ENCODE measurements at regions not wholly inside any gene's neighbourhood (a gene's known extent, or its start where the extent isn't known, plus 50 kb on each side); places are given as distances from the start of the nearest gene placed in this dataset.

- H3K79me2 ChIP-seq (ENCODE audit: low read length) = no peaks in the 10 kb centered on the region
- H3K4me1 ChIP-seq (ENCODE audit: low read length) = no peaks in the 10 kb centered on the region
- no peaks in the 10 kb centered on the region for H4K20me1 ChIP-seq (ENCODE audit: insufficient read depth, low read length)
- no peaks in the 10 kb centered on the region for H3K9me3 ChIP-seq (replicated peaks; ENCODE audit: insufficient read depth, low read length)
- no peaks in the 10 kb centered on the region for H3K27me3 ChIP-seq (replicated peaks; ENCODE audit: insufficient read depth, low read length)
- no peak overlapping the region for H2AFZ ChIP-seq (ENCODE audit: low read length)
- no peak for TF ChIP-seq CTCF (IDR thresholded peaks at IDR 0.05; ENCODE audit: low read length)
- no peak for TF ChIP-seq EZH2 (optimal IDR thresholded peaks at IDR 0.05; ENCODE audit: low read depth, low read length)
- no peak for TF ChIP-seq EZH2phosphoT487 (IDR thresholded peaks at IDR 0.05; ENCODE audit: low read length)
- H3K4me2 ChIP-seq (ENCODE audit: low read depth, low read length) = no peak overlapping the region
- DNase-seq = no peak
- H3K9ac ChIP-seq (ENCODE audit: low read length) = no peak overlapping the region
- H3K9me2 ChIP-seq (replicated peaks; ENCODE audit: insufficient read depth, low read length) = no peaks in the 10 kb centered on the region
- H3K36me3 ChIP-seq (replicated peaks; ENCODE audit: insufficient read depth, low read length) = no peaks in the 10 kb centered on the region
- H3K27ac ChIP-seq (ENCODE audit: low read length) = no peak overlapping the region
- H3F3A ChIP-seq (ENCODE audit: insufficient read depth, low read length) = no peaks in the 10 kb centered on the region
- H3K4me3 ChIP-seq (ENCODE audit: low read length) = no peak overlapping the region
Measured at GRCh38 chr11:101199416-101199815, 69.8 kb upstream of the PGR start.

- Histone ChIP-seq H3K4me3 (ENCODE audit: low read length) (no peak overlapping the region), H3K27ac (ENCODE audit: low read length) (no peak overlapping the region), H3F3A (ENCODE audit: insufficient read depth, low read length) (no peaks in the 10 kb centered on the region), H3K9me2 (replicated peaks; ENCODE audit: insufficient read depth, low read length) (no peaks in the 10 kb centered on the region), H3K4me1 (ENCODE audit: low read length) (no peaks in the 10 kb centered on the region), H4K20me1 (ENCODE audit: insufficient read depth, low read length) (no peaks in the 10 kb centered on the region), H3K9ac (ENCODE audit: low read length) (no peak overlapping the region), H3K9me3 (replicated peaks; ENCODE audit: insufficient read depth, low read length) (no peaks in the 10 kb centered on the region), H3K4me2 (ENCODE audit: low read depth, low read length) (no peak overlapping the region), H3K36me3 (replicated peaks; ENCODE audit: insufficient read depth, low read length) (no peaks in the 10 kb centered on the region), H3K27me3 (replicated peaks; ENCODE audit: insufficient read depth, low read length) (no peaks in the 10 kb centered on the region), H2AFZ (ENCODE audit: low read length) (no peak overlapping the region), H3K79me2 (ENCODE audit: low read length) (no peaks in the 10 kb centered on the region)
- TF ChIP-seq CTCF (IDR thresholded peaks at IDR 0.05; ENCODE audit: low read length) = no peak
- TF ChIP-seq EZH2phosphoT487 (IDR thresholded peaks at IDR 0.05; ENCODE audit: low read length) = no peak
- no peak for TF ChIP-seq EZH2 (optimal IDR thresholded peaks at IDR 0.05; ENCODE audit: low read depth, low read length)
- DNase-seq = no peak
Measured at GRCh38 chr11:101195294-101195693, 65.7 kb upstream of the PGR start.

- Histone ChIP-seq H3F3A (ENCODE audit: insufficient read depth, low read length) (no peaks in the 10 kb centered on the region), H3K4me1 (ENCODE audit: low read length) (no peaks in the 10 kb centered on the region), H3K27ac (ENCODE audit: low read length) (no peak overlapping the region), H3K9me2 (replicated peaks; ENCODE audit: insufficient read depth, low read length) (no peaks in the 10 kb centered on the region), H3K36me3 (replicated peaks; ENCODE audit: insufficient read depth, low read length) (no peaks in the 10 kb centered on the region), H3K9me3 (replicated peaks; ENCODE audit: insufficient read depth, low read length) (no peaks in the 10 kb centered on the region), H3K4me3 (ENCODE audit: low read length) (no peak overlapping the region), H3K79me2 (ENCODE audit: low read length) (no peaks in the 10 kb centered on the region), H3K27me3 (replicated peaks; ENCODE audit: insufficient read depth, low read length) (no peaks in the 10 kb centered on the region), H4K20me1 (ENCODE audit: insufficient read depth, low read length) (no peaks in the 10 kb centered on the region), H3K4me2 (ENCODE audit: low read depth, low read length) (no peak overlapping the region), H2AFZ (ENCODE audit: low read length) (no peak overlapping the region), H3K9ac (ENCODE audit: low read length) (no peak overlapping the region)
- no peak for DNase-seq
- no peak for TF ChIP-seq CTCF (IDR thresholded peaks at IDR 0.05; ENCODE audit: low read length)
Measured at GRCh38 chr11:101188801-101189200, 59.2 kb upstream of the PGR start.

- Histone ChIP-seq H3K4me3 (ENCODE audit: low read length) (no peak overlapping the region), H3K9ac (ENCODE audit: low read length) (no peak overlapping the region)
Measured at GRCh38 chr11:101188173-101188572, 58.6 kb upstream of the PGR start.

More at GRCh38 chr11:101188173-101188572, 58.6 kb upstream of the PGR start:
- no peaks in the 10 kb centered on the region for H3K79me2 ChIP-seq (ENCODE audit: low read length)
- no peak overlapping the region for H3K27ac ChIP-seq (ENCODE audit: low read length)
- no peak overlapping the region for H3K4me2 ChIP-seq (ENCODE audit: low read depth, low read length)
- no peaks in the 10 kb centered on the region for H3K9me2 ChIP-seq (replicated peaks; ENCODE audit: insufficient read depth, low read length)
- no peaks in the 10 kb centered on the region for H3K36me3 ChIP-seq (replicated peaks; ENCODE audit: insufficient read depth, low read length)
- H2AFZ ChIP-seq (ENCODE audit: low read length) = no peak overlapping the region
- no peaks in the 10 kb centered on the region for H3K9me3 ChIP-seq (replicated peaks; ENCODE audit: insufficient read depth, low read length)
- no peaks in the 10 kb centered on the region for H3K27me3 ChIP-seq (replicated peaks; ENCODE audit: insufficient read depth, low read length)
- no peak for DNase-seq
- no peaks in the 10 kb centered on the region for H4K20me1 ChIP-seq (ENCODE audit: insufficient read depth, low read length)
- no peaks in the 10 kb centered on the region for H3F3A ChIP-seq (ENCODE audit: insufficient read depth, low read length)
- H3K4me1 ChIP-seq (ENCODE audit: low read length) = no peaks in the 10 kb centered on the region
- TF ChIP-seq EZH2 (optimal IDR thresholded peaks at IDR 0.05; ENCODE audit: low read depth, low read length) = no peak
- TF ChIP-seq EZH2phosphoT487 (IDR thresholded peaks at IDR 0.05; ENCODE audit: low read length) = no peak
- no peak for TF ChIP-seq CTCF (IDR thresholded peaks at IDR 0.05; ENCODE audit: low read length)

Measured in MM.1S (cell line).